ENCODE measurements at regions not wholly inside any gene's neighbourhood (a gene's known extent, or its start where the extent isn't known, plus 50 kb on each side); places are given as distances from the start of the nearest gene placed in this dataset.

GRCh38 chr6:141790921-141791320 is 341.8 kb upstream of the GJE1 start:
- no peak overlapping the region for H3K4me3 Mint-ChIP-seq
- H3K36me3 Mint-ChIP-seq (ENCODE audit: low read depth): no peaks in the 10 kb centered on the region
- H3K27me3 Mint-ChIP-seq (ENCODE audit: insufficient read depth): peaks cover 2% of the 10 kb centered on the region; the same call in 1 of the 2 replicates
- no peak for DNase-seq
- no peak overlapping the region for H3K27ac Mint-ChIP-seq
- H3K9me3 Mint-ChIP-seq: no peaks in the 10 kb centered on the region
- H3K4me1 Mint-ChIP-seq (ENCODE audit: low read depth): no peaks in the 10 kb centered on the region
- 0 out of 2 replicates have a peak, but pooled peaks have one; percentile 20 for TF ChIP-seq CTCF (IDR thresholded peaks at IDR 0.05)

GRCh38 chr6:141788096-141788495 is 344.6 kb upstream of the GJE1 start:
- no peak overlapping the region for H3K27ac Mint-ChIP-seq
- H3K9me3 Mint-ChIP-seq: no peaks in the 10 kb centered on the region
- no peak for DNase-seq
- TF ChIP-seq CTCF (IDR thresholded peaks at IDR 0.05): no peak
- H3K4me1 Mint-ChIP-seq (ENCODE audit: low read depth): no peaks in the 10 kb centered on the region
- no peak overlapping the region for H3K4me3 Mint-ChIP-seq
- peaks cover 6% of the 10 kb centered on the region; the same call in 1 of the 2 replicates for H3K27me3 Mint-ChIP-seq (ENCODE audit: insufficient read depth)
- no peaks in the 10 kb centered on the region for H3K36me3 Mint-ChIP-seq (ENCODE audit: low read depth)

- DNase-seq: no peak
- Mint-ChIP-seq H3K36me3 (ENCODE audit: low read depth) (no peaks in the 10 kb centered on the region), H3K9me3 (no peaks in the 10 kb centered on the region; the same call in 1 of the 2 replicates), H3K4me3 (no peak overlapping the region), H3K4me1 (ENCODE audit: low read depth) (no peaks in the 10 kb centered on the region), H3K27ac (no peak overlapping the region), H3K27me3 (ENCODE audit: insufficient read depth) (peaks cover 7% of the 10 kb centered on the region; the same call in 1 of the 2 replicates)
- no peak for TF ChIP-seq CTCF (IDR thresholded peaks at IDR 0.05)
Measured at GRCh38 chr6:141783585-141783984, 349.1 kb upstream of the GJE1 start.

- peaks cover 4% of the 10 kb centered on the region for H3K27me3 Mint-ChIP-seq (ENCODE audit: insufficient read depth)
- H3K9me3 Mint-ChIP-seq: no peaks in the 10 kb centered on the region; the same call in 1 of the 2 replicates
- no peak for DNase-seq
- TF ChIP-seq CTCF (IDR thresholded peaks at IDR 0.05): no peak
- no peak overlapping the region for H3K4me3 Mint-ChIP-seq
- no peaks in the 10 kb centered on the region for H3K36me3 Mint-ChIP-seq (ENCODE audit: low read depth)
- no peaks in the 10 kb centered on the region for H3K4me1 Mint-ChIP-seq (ENCODE audit: low read depth)
- no peak overlapping the region for H3K27ac Mint-ChIP-seq
Measured at GRCh38 chr6:141780296-141780695, 352.4 kb upstream of the GJE1 start.

DNA sequence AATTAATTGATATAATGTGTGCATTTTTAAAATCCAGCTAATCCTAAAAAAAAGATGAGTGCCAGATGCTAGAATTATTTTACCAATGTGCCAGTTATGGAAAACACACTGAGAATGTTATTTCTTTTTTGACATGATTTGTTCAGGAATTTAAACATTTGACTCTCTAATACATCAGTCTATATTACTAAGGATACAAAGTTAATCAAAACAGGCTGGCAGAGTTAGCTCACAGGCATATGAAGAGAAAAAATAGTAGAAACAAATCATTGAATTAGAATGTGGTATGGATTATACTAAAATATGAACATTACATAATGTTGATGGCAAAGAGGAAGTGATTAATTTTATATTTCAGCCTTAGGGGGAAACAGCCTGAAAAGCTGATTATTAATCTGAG is 368.3 kb upstream of the GJE1 start:
- no peak overlapping the region for H3K4me3 Mint-ChIP-seq
- no peak for DNase-seq
- H3K9me3 Mint-ChIP-seq: no peaks in the 10 kb centered on the region
- H3K36me3 Mint-ChIP-seq (ENCODE audit: low read depth): no peaks in the 10 kb centered on the region
- TF ChIP-seq CTCF (IDR thresholded peaks at IDR 0.05): no peak
- H3K4me1 Mint-ChIP-seq (ENCODE audit: low read depth): no peaks in the 10 kb centered on the region; the same call in 1 of the 2 replicates
- no peak overlapping the region for H3K27ac Mint-ChIP-seq
- H3K27me3 Mint-ChIP-seq (ENCODE audit: insufficient read depth): no peaks in the 10 kb centered on the region; the same call in 1 of the 2 replicates

GRCh38 chr6:141758430-141758829 is 374.3 kb upstream of the GJE1 start:
- H3K9me3 Mint-ChIP-seq: no peaks in the 10 kb centered on the region
- peaks cover 3% of the 10 kb centered on the region; the same call in 1 of the 2 replicates for H3K27me3 Mint-ChIP-seq (ENCODE audit: insufficient read depth)
- no peak for DNase-seq
- H3K27ac Mint-ChIP-seq: no peak overlapping the region
- H3K4me1 Mint-ChIP-seq (ENCODE audit: low read depth): no peaks in the 10 kb centered on the region
- TF ChIP-seq CTCF (IDR thresholded peaks at IDR 0.05): no peak
- H3K4me3 Mint-ChIP-seq: no peak overlapping the region
- no peaks in the 10 kb centered on the region for H3K36me3 Mint-ChIP-seq (ENCODE audit: low read depth)

Measured in HFFc6 (cell line).